ENCODE measurements at regions not wholly inside any gene's neighbourhood (a gene's known extent, or its start where the extent isn't known, plus 50 kb on each side); places are given as distances from the start of the nearest gene placed in this dataset.
A peak's percentile ranks its signal among the peaks of the same experiment; 100 is the strongest.

GRCh38 chr1:29490204-29490934, 254.0 kb downstream of the PTPRU start:
- intact Hi-C loops (cut with DNase I; ENCODE audit: low total_unique reads): no loop called here

GRCh38 chr1:29489471-29489870, 253.1 kb downstream of the PTPRU start:
- Histone ChIP-seq H3K36me3 (no peaks in the 10 kb centered on the region), H3K4me1 (no peaks in the 10 kb centered on the region), H3K9me3 (peaks cover 0 to 3% (median 0%) of the 10 kb centered on the region in 3 donors), H3K27ac (no peak overlapping the region), H3K4me3 (no peak overlapping the region), H3K27me3 (peaks cover 0 to 23% of the 10 kb centered on the region in 2 donors)
- TF ChIP-seq CTCF (IDR thresholded peaks at IDR 0.05): no peak
- no peak for DNase-seq
- intact Hi-C loops (cut with DNase I; ENCODE audit: low total_unique reads): no loop called here

More at GRCh38 chr1:29490204-29490934, 254.0 kb downstream of the PTPRU start:
- H3K27me3 ChIP-seq: peaks cover 0 to 21% of the 10 kb centered on the region in 2 donors
- no peaks in the 10 kb centered on the region for H3K36me3 ChIP-seq
- no peak overlapping the region for H3K4me3 ChIP-seq
- no peaks in the 10 kb centered on the region for H3K4me1 ChIP-seq
- H3K9me3 ChIP-seq: peaks cover 0 to 7% (median under 1%) of the 10 kb centered on the region in 3 donors
- TF ChIP-seq CTCF (IDR thresholded peaks at IDR 0.05): no peak
- peak in 1 of 2 donors; percentile 33 for DNase-seq
- no peak overlapping the region for H3K27ac ChIP-seq

- Histone ChIP-seq H3K9me3 (no peaks in the 10 kb centered on the region), H3K27me3 (peaks cover 0 to 24% of the 10 kb centered on the region in 2 donors), H3K4me3 (no peak overlapping the region), H3K27ac (no peak overlapping the region), H3K36me3 (no peaks in the 10 kb centered on the region), H3K4me1 (no peaks in the 10 kb centered on the region)
- TF ChIP-seq CTCF (IDR thresholded peaks at IDR 0.05): no peak
- DNase-seq: peak in 1 of 2 donors; percentile 47
- intact Hi-C loops (cut with DNase I; ENCODE audit: low total_unique reads): no loop called here
These were observed 252.5 kb downstream of the PTPRU start for GRCh38 chr1:29488794-29489311.

- DNase-seq: peak in 1 of 2 donors; percentile 48
- Histone ChIP-seq H3K9me3 (no peaks in the 10 kb centered on the region), H3K36me3 (no peaks in the 10 kb centered on the region), H3K4me1 (no peaks in the 10 kb centered on the region), H3K27ac (no peak overlapping the region), H3K27me3 (peaks cover 0 to 24% of the 10 kb centered on the region in 2 donors), H3K4me3 (no peak overlapping the region)
- no peak for TF ChIP-seq CTCF (IDR thresholded peaks at IDR 0.05)
- intact Hi-C loops (cut with DNase I; ENCODE audit: low total_unique reads): no loop called here
These were observed 251.9 kb downstream of the PTPRU start for GRCh38 chr1:29488086-29488793.

GRCh38 chr1:29487291-29487690, 251.0 kb downstream of the PTPRU start:
- Histone ChIP-seq H3K36me3 (no peaks in the 10 kb centered on the region), H3K27me3 (peaks cover 0 to 24% of the 10 kb centered on the region in 2 donors), H3K9me3 (no peaks in the 10 kb centered on the region), H3K4me3 (no peak overlapping the region), H3K4me1 (no peaks in the 10 kb centered on the region), H3K27ac (no peak overlapping the region)
- intact Hi-C loops (cut with DNase I; ENCODE audit: low total_unique reads): no loop called here
- TF ChIP-seq CTCF (IDR thresholded peaks at IDR 0.05): no peak
- DNase-seq: no peak

All from tibial artery (tissue), 4 donors.